Fibroblast of villous mesenchyme (primary cell): ENCODE measurements at regions not wholly inside any gene's neighbourhood (a gene's known extent, or its start where the extent isn't known, plus 50 kb on each side); places are given as distances from the start of the nearest gene placed in this dataset.

Experiments
- DNase-seq: peaks from one replicate; pipeline ENCODE4 v3.0.0-alpha.2; 2010; ENCODE audit warnings: low read depth
- H3K4me3 ChIP-seq: 2 replicates; pipeline ENCODE4 v1.5.1; 2011; ENCODE audit warnings: low read depth, mild to moderate bottlenecking, low read length
- CTCF ChIP-seq: IDR thresholded peaks from 2 replicates; pipeline ENCODE4 v1.5.1; 2012; ENCODE audit warnings: low read depth, mild to moderate bottlenecking, low read length; ENCODE audit not compliant: insufficient read depth

- no peak for TF ChIP-seq CTCF
- DNase-seq: no peak
- H3K4me3 ChIP-seq: no peak overlapping the region
These were observed 74.4 kb upstream of the SCN7A start for GRCh38 chr2:166568409-166568808.

- DNase-seq: no peak
- H3K4me3 ChIP-seq: no peak overlapping the region
- no peak for TF ChIP-seq CTCF
These were observed 71.5 kb upstream of the SCN7A start for GRCh38 chr2:166565501-166565900.

- no peak overlapping the region for H3K4me3 ChIP-seq
- TF ChIP-seq CTCF: no peak
- DNase-seq: no peak
These were observed 69.8 kb upstream of the SCN7A start for GRCh38 chr2:166563894-166564293.

DNA sequence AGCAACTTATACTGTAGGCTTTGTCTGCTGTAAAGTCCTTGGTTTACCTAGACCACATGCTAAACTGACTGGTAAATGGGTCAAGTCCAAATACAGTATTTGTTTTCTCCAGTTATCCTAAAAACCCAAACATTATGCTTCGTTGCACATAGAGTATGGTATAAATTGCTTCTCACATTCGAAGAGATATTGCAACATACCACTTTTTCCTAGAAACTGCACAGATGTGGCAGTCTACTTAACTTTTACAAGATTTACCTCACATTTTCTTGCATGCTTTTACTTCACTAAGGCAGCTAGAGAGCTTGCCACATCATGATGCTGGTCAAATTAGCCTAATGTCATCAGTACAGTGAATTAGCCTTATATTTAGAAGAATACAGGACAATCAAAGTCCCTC lies 66.0 kb upstream of the SCN7A start:
- no peak overlapping the region for H3K4me3 ChIP-seq
- DNase-seq: no peak
- no peak for TF ChIP-seq CTCF

- no peak for TF ChIP-seq CTCF
- DNase-seq: no peak
- H3K4me3 ChIP-seq: no peak overlapping the region
These were observed 56.9 kb upstream of the SCN7A start for GRCh38 chr2:166550923-166551322.

DNA sequence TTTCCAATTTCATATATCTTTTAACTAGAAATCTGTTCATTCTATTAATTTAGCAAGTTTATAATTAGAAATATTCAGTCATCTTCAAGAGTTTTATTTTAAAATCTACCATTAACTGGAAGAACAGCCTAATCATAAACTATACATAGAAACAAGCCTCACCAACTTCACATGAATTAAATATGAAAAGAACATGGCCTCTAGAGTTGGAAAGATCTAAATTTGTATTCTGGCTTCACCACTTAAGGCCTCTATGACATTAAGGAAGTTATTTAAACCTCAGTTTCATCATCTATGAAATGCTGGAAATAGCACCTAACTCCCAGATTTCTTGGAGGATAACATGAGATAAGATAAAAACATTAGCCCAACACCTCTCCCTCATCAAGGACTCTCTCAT lies 51.4 kb upstream of the SCN7A start:
- no peak for TF ChIP-seq CTCF
- H3K4me3 ChIP-seq: no peak overlapping the region
- no peak for DNase-seq
